Stimulated activated naive B cell treated with anti-CD40 and anti-IgM and Interleukin-4, amounts not matched to agents 10 μg/mL and 1 μg/mL and 100 μg/mL, for 72 hours (primary cell): ENCODE measurements at regions not wholly inside any gene's neighbourhood (a gene's known extent, or its start where the extent isn't known, plus 50 kb on each side); places are given as distances from the start of the nearest gene placed in this dataset.
A peak's percentile ranks its signal among the peaks of the same experiment; 100 is the strongest.

Source experiments
- ATAC-seq, 2 donors: fragments of 150-1000 bp; cut with Tn5 transposase; replicated peaks; 2 replicates each; pipeline ENCODE4 v1.10.0; 2021; ENCODE audit warnings: moderate library complexity in 1 of 2
- DNase-seq: peaks from one replicate; pipeline ENCODE4 v3.0.0; 2021
- H3K27ac Mint-ChIP-seq: one replicate; pipeline ENCODE4 v1.8.0; 2022; ENCODE audit warnings: mild to moderate bottlenecking, mixed read lengths
- H3K27me3 Mint-ChIP-seq, 2 donors: one replicate each; pipeline ENCODE4 v1.8.0; 2022; ENCODE audit warnings: mixed read lengths in 2 of 2
- H3K36me3 Mint-ChIP-seq, 2 donors: one replicate each; pipeline ENCODE4 v1.8.0; 2022; ENCODE audit warnings: mixed read lengths in 2 of 2, mild to moderate bottlenecking in 1 of 2
- H3K4me1 Mint-ChIP-seq, 2 donors: one replicate each; pipeline ENCODE4 v1.8.0; 2022; ENCODE audit warnings: mixed read lengths in 2 of 2, mild to moderate bottlenecking in 1 of 2
- H3K4me3 Mint-ChIP-seq, 2 donors: one replicate each; pipeline ENCODE4 v1.8.0; 2022; ENCODE audit warnings: mild to moderate bottlenecking in 2 of 2, mixed read lengths in 2 of 2, moderate library complexity in 1 of 2
- H3K9me3 Mint-ChIP-seq, 2 donors: one replicate each; pipeline ENCODE4 v1.8.0; 2022; ENCODE audit warnings: mixed read lengths in 2 of 2, mild to moderate bottlenecking in 1 of 2

GRCh38 chr14:97543816-97544215, 746.6 kb downstream of the VRK1 start:
- no peak for ATAC-seq
- H3K9me3 Mint-ChIP-seq = peaks cover 0 to 2% of the 10 kb centered on the region in 2 donors
- H3K36me3 Mint-ChIP-seq = no peaks in the 10 kb centered on the region

GRCh38 chr14:97544571-97544970, 747.4 kb downstream of the VRK1 start:
- H3K9me3 Mint-ChIP-seq = peaks cover 0 to 2% of the 10 kb centered on the region in 2 donors
- DNase-seq (no peak), ATAC-seq (peak; percentile 25 to 53)
- no peak overlapping the region for H3K4me3 Mint-ChIP-seq
- peaks cover 2 to 11% of the 10 kb centered on the region in 2 donors for H3K4me1 Mint-ChIP-seq
- H3K27ac Mint-ChIP-seq = no peak overlapping the region
- no peaks in the 10 kb centered on the region for H3K36me3 Mint-ChIP-seq
- peaks cover 0 to 8% of the 10 kb centered on the region in 2 donors for H3K27me3 Mint-ChIP-seq

More at GRCh38 chr14:97543816-97544215, 746.6 kb downstream of the VRK1 start:
- DNase-seq = no peak
- H3K4me3 Mint-ChIP-seq = no peak overlapping the region
- peaks cover 2 to 11% of the 10 kb centered on the region in 2 donors for H3K4me1 Mint-ChIP-seq
- no peak overlapping the region for H3K27ac Mint-ChIP-seq
- H3K27me3 Mint-ChIP-seq = peaks cover 0 to 8% of the 10 kb centered on the region in 2 donors

GRCh38 chr14:97546491-97547230, 749.5 kb downstream of the VRK1 start:
- Mint-ChIP-seq H3K27me3 (peaks cover 0 to 8% of the 10 kb centered on the region in 2 donors), H3K36me3 (no peaks in the 10 kb centered on the region), H3K9me3 (no peaks in the 10 kb centered on the region), H3K4me3 (no peak overlapping the region), H3K27ac (no peak overlapping the region), H3K4me1 (peaks cover 2 to 11% of the 10 kb centered on the region in 2 donors)
- no peak for DNase-seq
- ATAC-seq = no peak

GRCh38 chr14:97550463-97550862, 753.3 kb downstream of the VRK1 start:
- H3K4me1 Mint-ChIP-seq = no peaks in the 10 kb centered on the region
- H3K27me3 Mint-ChIP-seq = peaks cover 0 to 9% of the 10 kb centered on the region in 2 donors

GRCh38 chr14:97554597-97554996, 757.4 kb downstream of the VRK1 start:
- H3K27ac Mint-ChIP-seq = no peak overlapping the region
- no peak for DNase-seq
- no peak for ATAC-seq
- peaks cover 4 to 6% of the 10 kb centered on the region in 2 donors for H3K27me3 Mint-ChIP-seq
- no peak overlapping the region for H3K4me3 Mint-ChIP-seq
- peaks cover 0 to 2% of the 10 kb centered on the region in 2 donors for H3K9me3 Mint-ChIP-seq
- H3K36me3 Mint-ChIP-seq = no peaks in the 10 kb centered on the region
- H3K4me1 Mint-ChIP-seq = no peaks in the 10 kb centered on the region

More at GRCh38 chr14:97550463-97550862, 753.3 kb downstream of the VRK1 start:
- DNase-seq (no peak), ATAC-seq (no peak)
- H3K36me3 Mint-ChIP-seq = no peaks in the 10 kb centered on the region
- no peaks in the 10 kb centered on the region for H3K9me3 Mint-ChIP-seq
- H3K27ac Mint-ChIP-seq = no peak overlapping the region
- no peak overlapping the region for H3K4me3 Mint-ChIP-seq

GRCh38 chr14:97564334-97564733, 767.2 kb downstream of the VRK1 start:
- Mint-ChIP-seq H3K9me3 (peaks cover 0 to 10% of the 10 kb centered on the region in 2 donors), H3K27me3 (peaks cover 2 to 3% of the 10 kb centered on the region in 2 donors), H3K4me3 (no peak overlapping the region), H3K4me1 (no peaks in the 10 kb centered on the region), H3K27ac (no peak overlapping the region), H3K36me3 (no peaks in the 10 kb centered on the region)
- DNase-seq (no peak), ATAC-seq (no peak)

GRCh38 chr14:97571201-97571600, 774.0 kb downstream of the VRK1 start:
- Mint-ChIP-seq H3K4me3 (no peak overlapping the region), H3K27ac (no peak overlapping the region), H3K9me3 (peaks cover 5 to 7% of the 10 kb centered on the region in 2 donors), H3K27me3 (peaks cover 5 to 8% of the 10 kb centered on the region in 2 donors), H3K36me3 (no peaks in the 10 kb centered on the region), H3K4me1 (no peaks in the 10 kb centered on the region)
- DNase-seq (no peak), ATAC-seq (no peak)

GRCh38 chr14:97571866-97572555, 774.8 kb downstream of the VRK1 start:
- Mint-ChIP-seq H3K9me3 (peaks cover 5 to 7% of the 10 kb centered on the region in 2 donors), H3K4me1 (no peaks in the 10 kb centered on the region), H3K36me3 (no peaks in the 10 kb centered on the region), H3K27me3 (peaks cover 5 to 8% of the 10 kb centered on the region in 2 donors), H3K4me3 (no peak overlapping the region), H3K27ac (no peak overlapping the region)
- no peak for ATAC-seq
- DNase-seq = no peak

GRCh38 chr14:97572583-97573458, 775.6 kb downstream of the VRK1 start:
- peaks cover 5 to 8% of the 10 kb centered on the region in 2 donors for H3K27me3 Mint-ChIP-seq
- no peaks in the 10 kb centered on the region for H3K36me3 Mint-ChIP-seq
- DNase-seq (no peak), ATAC-seq (no peak)
- H3K27ac Mint-ChIP-seq = no peak overlapping the region
- no peak overlapping the region for H3K4me3 Mint-ChIP-seq
- H3K4me1 Mint-ChIP-seq = no peaks in the 10 kb centered on the region
- H3K9me3 Mint-ChIP-seq = peaks cover 5 to 7% of the 10 kb centered on the region in 2 donors

- no peak for ATAC-seq
- peaks cover 4 to 5% of the 10 kb centered on the region in 2 donors for H3K27me3 Mint-ChIP-seq
- no peak for DNase-seq
- H3K9me3 Mint-ChIP-seq = peaks cover 5 to 6% of the 10 kb centered on the region in 2 donors
- H3K36me3 Mint-ChIP-seq = no peaks in the 10 kb centered on the region
- no peak overlapping the region for H3K4me3 Mint-ChIP-seq
- H3K27ac Mint-ChIP-seq = no peak overlapping the region
- H3K4me1 Mint-ChIP-seq = no peaks in the 10 kb centered on the region
These were observed 778.5 kb downstream of the VRK1 start for GRCh38 chr14:97575677-97576076.

GRCh38 chr14:97578982-97579548, 781.9 kb downstream of the VRK1 start:
- Mint-ChIP-seq H3K36me3 (no peaks in the 10 kb centered on the region), H3K27me3 (peaks cover 0 to under 1% of the 10 kb centered on the region in 2 donors), H3K27ac (no peak overlapping the region), H3K4me1 (no peaks in the 10 kb centered on the region), H3K4me3 (no peak overlapping the region), H3K9me3 (peaks cover 5 to 6% of the 10 kb centered on the region in 2 donors)
- ATAC-seq (no peak), DNase-seq (no peak)

GRCh38 chr14:97581016-97581415, 783.8 kb downstream of the VRK1 start:
- ATAC-seq = no peak
- H3K4me3 Mint-ChIP-seq = no peak overlapping the region
- H3K4me1 Mint-ChIP-seq = no peaks in the 10 kb centered on the region
- H3K36me3 Mint-ChIP-seq = no peaks in the 10 kb centered on the region
- DNase-seq = no peak
- no peaks in the 10 kb centered on the region for H3K27me3 Mint-ChIP-seq
- H3K9me3 Mint-ChIP-seq = peaks cover 0 to 1% of the 10 kb centered on the region in 2 donors
- H3K27ac Mint-ChIP-seq = no peak overlapping the region

GRCh38 chr14:97582022-97582421, 784.8 kb downstream of the VRK1 start:
- no peak overlapping the region for H3K4me3 Mint-ChIP-seq
- peaks cover 0 to 1% of the 10 kb centered on the region in 2 donors for H3K9me3 Mint-ChIP-seq
- H3K36me3 Mint-ChIP-seq = no peaks in the 10 kb centered on the region
- DNase-seq (no peak), ATAC-seq (no peak)
- no peaks in the 10 kb centered on the region for H3K4me1 Mint-ChIP-seq
- H3K27me3 Mint-ChIP-seq = no peaks in the 10 kb centered on the region
- H3K27ac Mint-ChIP-seq = no peak overlapping the region

GRCh38 chr14:97584528-97584927, 787.3 kb downstream of the VRK1 start:
- Mint-ChIP-seq H3K9me3 (peaks cover 1 to 5% of the 10 kb centered on the region in 2 donors), H3K27me3 (no peaks in the 10 kb centered on the region), H3K36me3 (no peaks in the 10 kb centered on the region), H3K4me3 (no peak overlapping the region), H3K27ac (no peak overlapping the region), H3K4me1 (no peaks in the 10 kb centered on the region)
- no peak for ATAC-seq
- no peak for DNase-seq
